DND-41 (cell line): ENCODE measurements at regions not wholly inside any gene's neighbourhood (a gene's known extent, or its start where the extent isn't known, plus 50 kb on each side); places are given as distances from the start of the nearest gene placed in this dataset.

ENCODE experiments used
- EZH2 ChIP-seq: IDR thresholded peaks from 3 replicates; pipeline ENCODE4 v1.6.1; 2012; ENCODE audit warnings: borderline replicate concordance, low read depth, mild to moderate bottlenecking, moderate library complexity, low read length, inconsistent platforms; ENCODE audit not compliant: severe bottlenecking
- TF ChIP-seq, protein P1 (sequence below): IDR thresholded peaks from 2 replicates; pipeline ENCODE4 v1.5.1; 2012; ENCODE audit warnings: borderline replicate concordance, low read length, moderate library complexity, mild to moderate bottlenecking; ENCODE audit not compliant: poor library complexity, severe bottlenecking; ENCODE audit errors: extremely low read depth

GRCh38 chr10:36198322-36198721 lies 556.2 kb upstream of the FZD8 start:
- TF ChIP-seq, protein P1, sequence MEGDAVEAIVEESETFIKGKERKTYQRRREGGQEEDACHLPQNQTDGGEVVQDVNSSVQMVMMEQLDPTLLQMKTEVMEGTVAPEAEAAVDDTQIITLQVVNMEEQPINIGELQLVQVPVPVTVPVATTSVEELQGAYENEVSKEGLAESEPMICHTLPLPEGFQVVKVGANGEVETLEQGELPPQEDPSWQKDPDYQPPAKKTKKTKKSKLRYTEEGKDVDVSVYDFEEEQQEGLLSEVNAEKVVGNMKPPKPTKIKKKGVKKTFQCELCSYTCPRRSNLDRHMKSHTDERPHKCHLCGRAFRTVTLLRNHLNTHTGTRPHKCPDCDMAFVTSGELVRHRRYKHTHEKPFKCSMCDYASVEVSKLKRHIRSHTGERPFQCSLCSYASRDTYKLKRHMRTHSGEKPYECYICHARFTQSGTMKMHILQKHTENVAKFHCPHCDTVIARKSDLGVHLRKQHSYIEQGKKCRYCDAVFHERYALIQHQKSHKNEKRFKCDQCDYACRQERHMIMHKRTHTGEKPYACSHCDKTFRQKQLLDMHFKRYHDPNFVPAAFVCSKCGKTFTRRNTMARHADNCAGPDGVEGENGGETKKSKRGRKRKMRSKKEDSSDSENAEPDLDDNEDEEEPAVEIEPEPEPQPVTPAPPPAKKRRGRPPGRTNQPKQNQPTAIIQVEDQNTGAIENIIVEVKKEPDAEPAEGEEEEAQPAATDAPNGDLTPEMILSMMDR: no peak
- no peak for TF ChIP-seq EZH2
